ENCODE measurements at regions not wholly inside any gene's neighbourhood (a gene's known extent, or its start where the extent isn't known, plus 50 kb on each side); places are given as distances from the start of the nearest gene placed in this dataset.
A peak's percentile ranks its signal among the peaks of the same experiment; 100 is the strongest.

DNA sequence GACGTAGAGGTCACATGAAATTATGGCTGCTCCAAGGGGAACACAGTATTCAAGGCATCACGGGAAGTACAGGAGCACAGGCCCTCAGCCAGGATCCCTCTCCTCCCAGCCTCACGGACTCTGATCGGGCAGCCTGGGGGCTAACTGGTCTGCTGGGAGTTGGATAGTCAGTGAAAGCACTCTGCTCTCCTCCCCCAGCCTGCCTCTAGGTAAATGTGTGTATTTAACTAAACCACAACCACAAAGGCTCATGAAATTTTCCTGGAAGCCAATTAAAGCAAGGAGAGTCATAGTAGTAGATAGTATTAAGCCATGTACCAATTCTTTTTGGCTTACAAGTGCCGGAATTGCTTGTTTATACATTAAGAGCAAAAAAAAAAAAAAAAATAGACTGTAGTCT is 254.3 kb downstream of the MSRB3 start:
- H3K27me3 Mint-ChIP-seq (ENCODE audit: low read depth), result no peaks in the 10 kb centered on the region; the same call in 1 of the 2 replicates
- CTCF ChIA-PET, result interaction anchor here (0.8 to 1.5 kb wide), 3 partner anchors 14 to 24 kb away, joined by 4 to 7 read pairs (median 5); no protein-coding TSS in a partner anchor
- H3K27ac Mint-ChIP-seq, result no peak overlapping the region
- peaks cover 40% of the 10 kb centered on the region for H3K4me1 Mint-ChIP-seq
- DNase-seq (ENCODE audit: low spot score) (no peak), ATAC-seq (peak; percentile 61)
- no peaks in the 10 kb centered on the region; the same call in 1 of the 2 replicates for H3K36me3 Mint-ChIP-seq
- peaks cover 1% of the 10 kb centered on the region; the same call in 1 of the 2 replicates for H3K9me3 Mint-ChIP-seq
- POLR2A ChIA-PET, result no interaction called here
- H3K4me3 Mint-ChIP-seq, result no peak overlapping the region
- no peak for TF ChIP-seq SOX15 (CRISPR knock-in tag; IDR thresholded peaks at IDR 0.05)
- no peak for TF ChIP-seq NR1H2 (CRISPR knock-in tag; IDR thresholded peaks at IDR 0.05)
- no peak for TF ChIP-seq ZNF532 (CRISPR knock-in tag; IDR thresholded peaks at IDR 0.05; ENCODE audit: borderline replicate concordance)
- no peak for TF ChIP-seq NR2C2 (CRISPR knock-in tag; IDR thresholded peaks at IDR 0.05)
- TF ChIP-seq, protein P1, sequence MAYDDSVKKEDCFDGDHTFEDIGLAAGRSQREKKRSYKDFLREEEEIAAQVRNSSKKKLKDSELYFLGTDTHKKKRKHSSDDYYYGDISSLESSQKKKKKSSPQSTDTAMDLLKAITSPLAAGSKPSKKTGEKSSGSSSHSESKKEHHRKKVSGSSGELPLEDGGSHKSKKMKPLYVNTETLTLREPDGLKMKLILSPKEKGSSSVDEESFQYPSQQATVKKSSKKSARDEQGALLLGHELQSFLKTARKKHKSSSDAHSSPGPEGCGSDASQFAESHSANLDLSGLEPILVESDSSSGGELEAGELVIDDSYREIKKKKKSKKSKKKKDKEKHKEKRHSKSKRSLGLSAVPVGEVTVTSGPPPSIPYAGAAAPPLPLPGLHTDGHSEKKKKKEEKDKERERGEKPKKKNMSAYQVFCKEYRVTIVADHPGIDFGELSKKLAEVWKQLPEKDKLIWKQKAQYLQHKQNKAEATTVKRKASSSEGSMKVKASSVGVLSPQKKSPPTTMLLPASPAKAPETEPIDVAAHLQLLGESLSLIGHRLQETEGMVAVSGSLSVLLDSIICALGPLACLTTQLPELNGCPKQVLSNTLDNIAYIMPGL (CRISPR knock-in tag; IDR thresholded peaks at IDR 0.05), result no peak
- TF ChIP-seq ZNF121 (CRISPR knock-in tag; IDR thresholded peaks at IDR 0.05), result no peak
- no peak for TF ChIP-seq ATF1 (CRISPR knock-in tag; IDR thresholded peaks at IDR 0.05)
- no peak for TF ChIP-seq ZSCAN18 (CRISPR knock-in tag; IDR thresholded peaks at IDR 0.05)
- no peak for TF ChIP-seq TCF7 (CRISPR knock-in tag; IDR thresholded peaks at IDR 0.05; ENCODE audit: low read depth)
- TF ChIP-seq, protein P2, sequence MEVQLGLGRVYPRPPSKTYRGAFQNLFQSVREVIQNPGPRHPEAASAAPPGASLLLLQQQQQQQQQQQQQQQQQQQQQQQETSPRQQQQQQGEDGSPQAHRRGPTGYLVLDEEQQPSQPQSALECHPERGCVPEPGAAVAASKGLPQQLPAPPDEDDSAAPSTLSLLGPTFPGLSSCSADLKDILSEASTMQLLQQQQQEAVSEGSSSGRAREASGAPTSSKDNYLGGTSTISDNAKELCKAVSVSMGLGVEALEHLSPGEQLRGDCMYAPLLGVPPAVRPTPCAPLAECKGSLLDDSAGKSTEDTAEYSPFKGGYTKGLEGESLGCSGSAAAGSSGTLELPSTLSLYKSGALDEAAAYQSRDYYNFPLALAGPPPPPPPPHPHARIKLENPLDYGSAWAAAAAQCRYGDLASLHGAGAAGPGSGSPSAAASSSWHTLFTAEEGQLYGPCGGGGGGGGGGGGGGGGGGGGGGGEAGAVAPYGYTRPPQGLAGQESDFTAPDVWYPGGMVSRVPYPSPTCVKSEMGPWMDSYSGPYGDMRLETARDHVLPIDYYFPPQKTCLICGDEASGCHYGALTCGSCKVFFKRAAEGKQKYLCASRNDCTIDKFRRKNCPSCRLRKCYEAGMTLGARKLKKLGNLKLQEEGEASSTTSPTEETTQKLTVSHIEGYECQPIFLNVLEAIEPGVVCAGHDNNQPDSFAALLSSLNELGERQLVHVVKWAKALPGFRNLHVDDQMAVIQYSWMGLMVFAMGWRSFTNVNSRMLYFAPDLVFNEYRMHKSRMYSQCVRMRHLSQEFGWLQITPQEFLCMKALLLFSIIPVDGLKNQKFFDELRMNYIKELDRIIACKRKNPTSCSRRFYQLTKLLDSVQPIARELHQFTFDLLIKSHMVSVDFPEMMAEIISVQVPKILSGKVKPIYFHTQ (CRISPR knock-in tag; IDR thresholded peaks at IDR 0.05), result no peak
- no peak for TF ChIP-seq CTCF (IDR thresholded peaks at IDR 0.05)
- TF ChIP-seq FOXP4 (CRISPR knock-in tag; IDR thresholded peaks at IDR 0.05), result no peak
- TF ChIP-seq, protein P3, sequence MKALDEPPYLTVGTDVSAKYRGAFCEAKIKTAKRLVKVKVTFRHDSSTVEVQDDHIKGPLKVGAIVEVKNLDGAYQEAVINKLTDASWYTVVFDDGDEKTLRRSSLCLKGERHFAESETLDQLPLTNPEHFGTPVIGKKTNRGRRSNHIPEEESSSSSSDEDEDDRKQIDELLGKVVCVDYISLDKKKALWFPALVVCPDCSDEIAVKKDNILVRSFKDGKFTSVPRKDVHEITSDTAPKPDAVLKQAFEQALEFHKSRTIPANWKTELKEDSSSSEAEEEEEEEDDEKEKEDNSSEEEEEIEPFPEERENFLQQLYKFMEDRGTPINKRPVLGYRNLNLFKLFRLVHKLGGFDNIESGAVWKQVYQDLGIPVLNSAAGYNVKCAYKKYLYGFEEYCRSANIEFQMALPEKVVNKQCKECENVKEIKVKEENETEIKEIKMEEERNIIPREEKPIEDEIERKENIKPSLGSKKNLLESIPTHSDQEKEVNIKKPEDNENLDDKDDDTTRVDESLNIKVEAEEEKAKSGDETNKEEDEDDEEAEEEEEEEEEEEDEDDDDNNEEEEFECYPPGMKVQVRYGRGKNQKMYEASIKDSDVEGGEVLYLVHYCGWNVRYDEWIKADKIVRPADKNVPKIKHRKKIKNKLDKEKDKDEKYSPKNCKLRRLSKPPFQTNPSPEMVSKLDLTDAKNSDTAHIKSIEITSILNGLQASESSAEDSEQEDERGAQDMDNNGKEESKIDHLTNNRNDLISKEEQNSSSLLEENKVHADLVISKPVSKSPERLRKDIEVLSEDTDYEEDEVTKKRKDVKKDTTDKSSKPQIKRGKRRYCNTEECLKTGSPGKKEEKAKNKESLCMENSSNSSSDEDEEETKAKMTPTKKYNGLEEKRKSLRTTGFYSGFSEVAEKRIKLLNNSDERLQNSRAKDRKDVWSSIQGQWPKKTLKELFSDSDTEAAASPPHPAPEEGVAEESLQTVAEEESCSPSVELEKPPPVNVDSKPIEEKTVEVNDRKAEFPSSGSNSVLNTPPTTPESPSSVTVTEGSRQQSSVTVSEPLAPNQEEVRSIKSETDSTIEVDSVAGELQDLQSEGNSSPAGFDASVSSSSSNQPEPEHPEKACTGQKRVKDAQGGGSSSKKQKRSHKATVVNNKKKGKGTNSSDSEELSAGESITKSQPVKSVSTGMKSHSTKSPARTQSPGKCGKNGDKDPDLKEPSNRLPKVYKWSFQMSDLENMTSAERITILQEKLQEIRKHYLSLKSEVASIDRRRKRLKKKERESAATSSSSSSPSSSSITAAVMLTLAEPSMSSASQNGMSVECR (CRISPR knock-in tag; IDR thresholded peaks at IDR 0.05; ENCODE audit: borderline replicate concordance), result no peak
- TF ChIP-seq ZNF232 (CRISPR knock-in tag; IDR thresholded peaks at IDR 0.05), result no peak
- TF ChIP-seq CREM (CRISPR knock-in tag; IDR thresholded peaks at IDR 0.05), result no peak
- TF ChIP-seq MAX (CRISPR knock-in tag; IDR thresholded peaks at IDR 0.05), result no peak
- TF ChIP-seq MXD4 (CRISPR knock-in tag; IDR thresholded peaks at IDR 0.05; ENCODE audit: borderline replicate concordance), result no peak
- TF ChIP-seq, protein P4, sequence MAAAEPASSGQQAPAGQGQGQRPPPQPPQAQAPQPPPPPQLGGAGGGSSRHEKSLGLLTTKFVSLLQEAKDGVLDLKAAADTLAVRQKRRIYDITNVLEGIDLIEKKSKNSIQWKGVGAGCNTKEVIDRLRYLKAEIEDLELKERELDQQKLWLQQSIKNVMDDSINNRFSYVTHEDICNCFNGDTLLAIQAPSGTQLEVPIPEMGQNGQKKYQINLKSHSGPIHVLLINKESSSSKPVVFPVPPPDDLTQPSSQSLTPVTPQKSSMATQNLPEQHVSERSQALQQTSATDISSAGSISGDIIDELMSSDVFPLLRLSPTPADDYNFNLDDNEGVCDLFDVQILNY (CRISPR knock-in tag; IDR thresholded peaks at IDR 0.05), result no peak
